Stomach (tissue), 8 donors: ENCODE measurements at regions not wholly inside any gene's neighbourhood (a gene's known extent, or its start where the extent isn't known, plus 50 kb on each side); places are given as distances from the start of the nearest gene placed in this dataset.
A peak's percentile ranks its signal among the peaks of the same experiment; 100 is the strongest.

Experiments used
- DNase-seq, 2 donors: peaks; one replicate each; pipeline versions ENCODE4 v3.0.0 to v3.0.0-alpha.2; 2013 to 2019
- H3K27ac ChIP-seq, 5 donors: fragments of 200-600 bp in 4 of 5; sonication (generic) in 4 of 5; one replicate each; pipeline ENCODE4 v1.5.1; 2013 to 2019; ENCODE audit warnings: mild to moderate bottlenecking in 1 of 5, moderate library complexity in 1 of 5
- H3K27me3 ChIP-seq, 3 donors: fragments of 200-600 bp; sonication (generic); one replicate each; pipeline ENCODE4 v1.5.1; 2017 to 2019; ENCODE audit warnings: mixed run types in 1 of 3
- H3K36me3 ChIP-seq, 4 donors: fragments of 200-600 bp; sonication (generic); 1 replicate in 3 of 4; 2 replicates in 1 of 4; pipeline ENCODE4 v1.5.1; 2016 to 2019
- H3K4me1 ChIP-seq, 4 donors: fragments of 200-600 bp; sonication (generic); one replicate each; pipeline ENCODE4 v1.5.1; 2016 to 2019
- H3K4me3 ChIP-seq, 4 donors: fragments of 200-600 bp; sonication (generic) in 3 of 4; one replicate each; pipeline ENCODE4 v1.5.1; 2016 to 2019; ENCODE audit warnings: mild to moderate bottlenecking in 1 of 4
- H3K9me3 ChIP-seq, 4 donors: fragments of 200-600 bp; sonication (generic); one replicate each; pipeline ENCODE4 v1.5.1; 2016 to 2019
- EP300 ChIP-seq: sonication (generic); formaldehyde crosslinking; IDR thresholded peaks from one replicate; pipeline ENCODE4 v1.6.1; 2017; ENCODE audit warnings: antibody characterized with exemption
- POLR2A ChIP-seq, 4 donors: fragments of 450-650 bp; IDR thresholded peaks; one replicate each; pipeline ENCODE4 v1.6.1; 2016; ENCODE audit warnings: antibody characterized with exemption in 4 of 4, control low read depth in 2 of 4, mild to moderate bottlenecking in 1 of 4, moderate library complexity in 1 of 4
- POLR2AphosphoS5 ChIP-seq, 3 donors: sonication (generic); formaldehyde crosslinking; IDR thresholded peaks; one replicate each; pipeline ENCODE4 v1.6.1; 2016; ENCODE audit warnings: antibody characterized with exemption in 3 of 3
- WGBS, 5 donors: extraction: QIAGEN DNeasy Blood & Tissue Kit in 3 of 5; methylation state at CpG; one replicate each; pipeline versions ENCODE4 v1.1.5 to v1.1.7; 2013 to 2018; 5-methylcytosine and 5-hydroxymethylcytosine counted together
- intact Hi-C: fragments of 100-400 bp; cut with DNase I; formaldehyde crosslinking; loops from one replicate; pipeline ENCODE4 v1.15.1; 2023; ENCODE audit warnings: low total_unique reads
- TF ChIP-seq, protein P1 (sequence below), 7 experiments: fragments of 450-650 bp in 4 of 7; fragments of 200-600 bp in 3 of 7; sonication (generic) in 3 of 7; IDR thresholded peaks; one replicate each; pipeline ENCODE4 v1.5.1; 2016 to 2019; ENCODE audit warnings: antibody characterized with exemption in 7 of 7, control low read depth in 2 of 7, mild to moderate bottlenecking in 1 of 7
- donor health status: healthy with polysubstance abuse.
- donor health status: Bipolar disorder and iron deficiency.
- donor health status: healthy.

DNA sequence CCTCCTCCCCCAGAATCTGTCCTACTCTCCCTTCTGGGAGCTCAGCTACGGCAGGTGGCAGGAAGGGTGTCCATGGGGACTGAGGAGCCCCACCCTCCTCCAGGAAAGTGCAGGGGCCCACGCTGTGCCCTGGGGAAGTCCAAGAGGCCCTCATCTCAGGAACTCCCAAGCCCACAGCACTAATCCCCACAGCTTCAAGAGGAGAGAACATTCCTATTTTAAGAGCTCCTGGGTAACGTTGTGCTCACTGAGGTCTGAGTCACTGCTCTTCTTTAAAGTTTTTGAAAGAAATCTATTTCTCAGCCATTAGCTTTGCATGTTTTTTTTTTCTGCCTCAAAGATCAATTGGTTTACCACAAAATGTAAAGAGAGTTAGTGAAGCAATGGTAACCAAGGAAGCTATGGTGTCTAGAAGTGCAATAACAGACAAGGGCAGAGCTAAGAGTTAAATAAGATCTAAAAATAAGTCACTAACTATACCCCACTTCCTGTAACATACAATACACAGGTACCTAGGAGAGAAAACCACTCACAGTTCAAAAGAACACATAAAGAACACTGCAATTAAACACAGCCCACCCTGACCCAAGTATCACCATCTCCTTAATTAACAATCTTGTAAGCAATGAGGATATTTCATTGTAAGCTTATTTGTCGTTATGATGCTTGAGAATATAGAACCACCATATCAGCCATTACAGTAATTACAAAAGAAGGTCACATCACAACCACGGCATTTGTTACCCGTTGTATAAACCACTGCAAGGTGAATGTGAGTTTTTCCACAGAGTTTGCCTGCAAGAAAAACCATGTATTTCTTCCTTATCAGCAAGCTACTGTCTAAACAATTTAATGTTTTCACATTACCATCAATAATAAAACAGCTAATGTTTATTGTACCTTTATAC lies 382.3 kb upstream of the SLC30A5 start:
- peak in 1 of 2 donors; percentile 35 for DNase-seq
- H3K4me3 ChIP-seq: no peak overlapping the region
- intact Hi-C loops: no loop called here
- 55 to 82% (median 71%) methylated on average over 5 to 6 of the region's 6 CpGs for WGBS, 5 donors
- H3K27ac ChIP-seq: no peak overlapping the region
- TF ChIP-seq, protein P1, sequence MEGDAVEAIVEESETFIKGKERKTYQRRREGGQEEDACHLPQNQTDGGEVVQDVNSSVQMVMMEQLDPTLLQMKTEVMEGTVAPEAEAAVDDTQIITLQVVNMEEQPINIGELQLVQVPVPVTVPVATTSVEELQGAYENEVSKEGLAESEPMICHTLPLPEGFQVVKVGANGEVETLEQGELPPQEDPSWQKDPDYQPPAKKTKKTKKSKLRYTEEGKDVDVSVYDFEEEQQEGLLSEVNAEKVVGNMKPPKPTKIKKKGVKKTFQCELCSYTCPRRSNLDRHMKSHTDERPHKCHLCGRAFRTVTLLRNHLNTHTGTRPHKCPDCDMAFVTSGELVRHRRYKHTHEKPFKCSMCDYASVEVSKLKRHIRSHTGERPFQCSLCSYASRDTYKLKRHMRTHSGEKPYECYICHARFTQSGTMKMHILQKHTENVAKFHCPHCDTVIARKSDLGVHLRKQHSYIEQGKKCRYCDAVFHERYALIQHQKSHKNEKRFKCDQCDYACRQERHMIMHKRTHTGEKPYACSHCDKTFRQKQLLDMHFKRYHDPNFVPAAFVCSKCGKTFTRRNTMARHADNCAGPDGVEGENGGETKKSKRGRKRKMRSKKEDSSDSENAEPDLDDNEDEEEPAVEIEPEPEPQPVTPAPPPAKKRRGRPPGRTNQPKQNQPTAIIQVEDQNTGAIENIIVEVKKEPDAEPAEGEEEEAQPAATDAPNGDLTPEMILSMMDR (IDR thresholded peaks at IDR 0.05): no peak
- no peaks in the 10 kb centered on the region for H3K9me3 ChIP-seq
- no peaks in the 10 kb centered on the region for H3K36me3 ChIP-seq
- H3K4me1 ChIP-seq: peaks cover 0 to 10% (median 0%) of the 10 kb centered on the region in 4 donors
- H3K27me3 ChIP-seq: no peaks in the 10 kb centered on the region

DNA sequence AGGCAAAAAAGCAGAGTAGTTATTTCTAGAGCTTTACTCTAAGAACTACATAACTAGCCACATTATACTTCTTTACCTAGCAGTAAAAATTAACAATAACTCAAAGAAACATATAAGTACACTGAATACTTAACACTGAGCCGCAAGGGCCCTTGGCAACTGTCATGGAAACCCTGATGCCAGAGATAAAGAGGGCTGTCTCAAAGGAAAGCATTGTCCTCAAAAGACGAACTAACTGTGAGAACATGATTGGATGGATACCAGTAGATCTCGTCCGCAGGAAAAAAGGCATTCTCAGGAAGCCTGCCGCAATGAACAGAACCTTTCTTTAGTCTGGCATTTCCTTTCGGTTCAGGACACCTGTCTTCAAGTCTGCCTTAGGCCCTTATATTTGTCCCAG lies 379.0 kb upstream of the SLC30A5 start:
- Histone ChIP-seq H3K4me3 (no peak overlapping the region), H3K36me3 (no peaks in the 10 kb centered on the region), H3K9me3 (no peaks in the 10 kb centered on the region), H3K27ac (no peak overlapping the region), H3K4me1 (no peaks in the 10 kb centered on the region), H3K27me3 (no peaks in the 10 kb centered on the region)
- intact Hi-C loops: no loop called here
- TF ChIP-seq POLR2A (IDR thresholded peaks at IDR 0.05): no peak
- TF ChIP-seq EP300: no peak
- TF ChIP-seq POLR2AphosphoS5 (IDR thresholded peaks at IDR 0.05): no peak
- TF ChIP-seq, protein P1 (IDR thresholded peaks at IDR 0.05): no peak
- WGBS, 5 donors: 78 to 89% (median 84%) methylated on average over 6 of the region's 6 CpGs
- no peak for DNase-seq

DNA sequence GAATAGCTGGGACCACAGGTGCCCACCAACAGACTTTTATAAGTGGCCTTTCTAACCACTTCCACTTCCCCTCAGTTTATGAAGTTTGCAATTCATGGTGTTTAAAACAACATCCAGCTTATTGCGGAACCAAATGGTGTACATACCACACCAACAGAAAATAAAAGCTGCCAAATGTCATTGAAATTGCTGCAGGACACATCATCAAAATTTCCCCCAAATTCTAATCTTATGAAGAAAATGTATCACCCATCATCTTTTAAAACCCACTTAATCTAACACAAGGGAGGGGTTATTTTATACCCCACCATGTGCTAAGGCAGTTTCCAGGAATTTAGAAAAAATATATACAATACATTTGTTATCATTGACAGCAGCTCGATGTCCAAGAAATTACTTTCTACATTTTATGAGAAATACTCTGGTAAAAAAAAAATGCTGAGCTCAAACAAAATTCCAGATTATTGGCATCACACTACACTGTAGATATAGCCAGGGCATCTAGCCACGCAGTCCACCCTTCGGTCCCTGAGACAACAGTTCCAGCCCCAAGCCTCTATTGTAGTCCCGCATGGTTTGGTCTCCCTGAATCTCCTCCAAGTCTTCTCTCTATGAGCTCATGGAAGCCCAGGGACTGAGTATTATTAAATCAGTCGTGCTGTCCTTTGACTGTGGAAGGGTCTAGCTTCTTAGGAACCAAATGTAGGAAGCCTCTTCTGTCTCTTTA lies 372.8 kb upstream of the SLC30A5 start:
- H3K9me3 ChIP-seq: no peaks in the 10 kb centered on the region
- H3K27ac ChIP-seq: no peak overlapping the region
- WGBS, 5 donors: 76 to 81% (median 78%) methylated on average over 6 of the region's 6 CpGs
- DNase-seq: peak in 1 of 2 donors; percentile 30
- TF ChIP-seq POLR2A (IDR thresholded peaks at IDR 0.05) (no peak), EP300 (no peak), POLR2AphosphoS5 (IDR thresholded peaks at IDR 0.05) (no peak)
- TF ChIP-seq, protein P1 (IDR thresholded peaks at IDR 0.05): no peak
- H3K27me3 ChIP-seq: no peaks in the 10 kb centered on the region
- no peaks in the 10 kb centered on the region for H3K36me3 ChIP-seq
- H3K4me3 ChIP-seq: no peak overlapping the region
- no peaks in the 10 kb centered on the region for H3K4me1 ChIP-seq
- intact Hi-C loops: no loop called here

DNA sequence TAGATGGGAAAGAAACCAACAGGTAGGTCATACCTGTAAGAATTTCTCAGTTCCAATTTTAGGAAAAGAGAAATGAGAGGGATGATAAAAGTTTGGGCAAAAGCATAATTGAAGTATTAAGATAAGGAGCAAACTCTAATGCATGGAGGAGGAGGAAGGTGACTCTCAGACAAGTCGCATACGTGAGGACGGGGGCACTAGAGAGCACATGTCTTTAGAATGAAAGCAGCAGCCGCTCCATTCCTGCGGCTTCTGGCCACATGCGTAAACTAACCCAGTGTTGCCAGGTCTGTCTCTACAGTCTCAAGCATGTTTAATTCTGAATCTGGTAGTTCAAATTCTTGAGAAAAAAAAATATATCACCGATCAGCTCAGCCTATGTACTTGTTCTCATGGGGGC lies 371.5 kb upstream of the SLC30A5 start:
- 88 to 95% (median 93%) methylated on average over 7 of the region's 7 CpGs for WGBS, 5 donors
- intact Hi-C loops: no loop called here
- Histone ChIP-seq H3K27me3 (no peaks in the 10 kb centered on the region), H3K9me3 (no peaks in the 10 kb centered on the region), H3K27ac (no peak overlapping the region), H3K4me3 (no peak overlapping the region), H3K4me1 (no peaks in the 10 kb centered on the region), H3K36me3 (no peaks in the 10 kb centered on the region)
- no peak for TF ChIP-seq EP300
- TF ChIP-seq POLR2AphosphoS5 (IDR thresholded peaks at IDR 0.05): no peak
- TF ChIP-seq, protein P1 (IDR thresholded peaks at IDR 0.05): no peak
- no peak for TF ChIP-seq POLR2A (IDR thresholded peaks at IDR 0.05)
- DNase-seq: no peak
